ENCODE measurements at regions not wholly inside any gene's neighbourhood (a gene's known extent, or its start where the extent isn't known, plus 50 kb on each side); places are given as distances from the start of the nearest gene placed in this dataset.

DNA sequence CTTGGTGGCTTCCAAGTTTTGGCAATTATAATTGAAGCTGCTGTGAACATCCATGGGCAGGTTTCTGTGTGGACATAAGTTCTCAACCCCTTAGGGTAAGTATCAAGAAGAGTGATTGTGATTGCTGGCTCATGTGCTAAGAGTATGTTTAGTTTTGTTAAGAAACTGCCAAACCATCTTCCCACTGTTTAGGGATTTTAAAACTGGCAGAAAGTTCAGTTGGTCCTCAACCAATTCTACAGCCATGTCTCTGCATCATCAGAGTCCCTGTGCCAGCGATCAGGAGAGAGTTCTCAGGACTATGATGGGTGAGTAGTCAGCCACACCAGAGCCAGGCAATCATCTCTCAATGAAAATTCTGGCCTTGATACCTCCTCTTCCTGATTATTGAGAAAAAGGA lies 193.8 kb downstream of the ZC3H11B start:
- TF ChIP-seq, protein P1, sequence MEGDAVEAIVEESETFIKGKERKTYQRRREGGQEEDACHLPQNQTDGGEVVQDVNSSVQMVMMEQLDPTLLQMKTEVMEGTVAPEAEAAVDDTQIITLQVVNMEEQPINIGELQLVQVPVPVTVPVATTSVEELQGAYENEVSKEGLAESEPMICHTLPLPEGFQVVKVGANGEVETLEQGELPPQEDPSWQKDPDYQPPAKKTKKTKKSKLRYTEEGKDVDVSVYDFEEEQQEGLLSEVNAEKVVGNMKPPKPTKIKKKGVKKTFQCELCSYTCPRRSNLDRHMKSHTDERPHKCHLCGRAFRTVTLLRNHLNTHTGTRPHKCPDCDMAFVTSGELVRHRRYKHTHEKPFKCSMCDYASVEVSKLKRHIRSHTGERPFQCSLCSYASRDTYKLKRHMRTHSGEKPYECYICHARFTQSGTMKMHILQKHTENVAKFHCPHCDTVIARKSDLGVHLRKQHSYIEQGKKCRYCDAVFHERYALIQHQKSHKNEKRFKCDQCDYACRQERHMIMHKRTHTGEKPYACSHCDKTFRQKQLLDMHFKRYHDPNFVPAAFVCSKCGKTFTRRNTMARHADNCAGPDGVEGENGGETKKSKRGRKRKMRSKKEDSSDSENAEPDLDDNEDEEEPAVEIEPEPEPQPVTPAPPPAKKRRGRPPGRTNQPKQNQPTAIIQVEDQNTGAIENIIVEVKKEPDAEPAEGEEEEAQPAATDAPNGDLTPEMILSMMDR (conservative IDR thresholded peaks at IDR 0.05; ENCODE audit: low read length), result no peak
- no peak for TF ChIP-seq EZH2phosphoT487 (IDR thresholded peaks at IDR 0.05; ENCODE audit: borderline replicate concordance, low read depth, low read length)
